Activated CD8-positive, alpha-beta memory T cell treated with anti-CD3 and anti-CD28 coated beads for 36 hours (primary cell): ENCODE measurements at regions not wholly inside any gene's neighbourhood (a gene's known extent, or its start where the extent isn't known, plus 50 kb on each side); places are given as distances from the start of the nearest gene placed in this dataset.
"Not testable (repeated sequence)": the region's sequence is repeated elsewhere in the genome, so short reads cannot be mapped to it uniquely, and the experiment has no call there.

Source experiments
- CTCF ChIA-PET: fragments of 350-600 bp; sonication (Branson Sonifier 250); formaldehyde crosslinking; loops from one replicate; lab custom pipeline; 2021; ENCODE audit warnings: antibody characterized with exemption; lab: Charles Lee
- POLR2A ChIA-PET: fragments of 350-600 bp; sonication (Branson Sonifier 250); formaldehyde crosslinking; loops from one replicate; lab custom pipeline; 2021; ENCODE audit warnings: antibody characterized with exemption; lab: Charles Lee

- ChIA-PET POLR2A (no interaction called here), CTCF (no interaction called here)
Observed at GRCh38 chr5:63152871-63153270, 574.3 kb downstream of the LRRC70 start.

- POLR2A ChIA-PET, result no interaction called here
- CTCF ChIA-PET, result no interaction called here
Observed at GRCh38 chr5:63145167-63145566, 566.5 kb downstream of the LRRC70 start.

GRCh38 chr5:63141591-63141990 lies 563.0 kb downstream of the LRRC70 start:
- ChIA-PET CTCF (no interaction called here), POLR2A (no interaction called here)

- CTCF ChIA-PET, result no interaction called here
- POLR2A ChIA-PET, result no interaction called here
Observed at GRCh38 chr5:63135291-63135690, 556.7 kb downstream of the LRRC70 start.

- ChIA-PET CTCF (no interaction called here), POLR2A (no interaction called here)
Observed at GRCh38 chr5:63131626-63132285, 553.1 kb downstream of the LRRC70 start.

- ChIA-PET CTCF (no interaction called here), POLR2A (no interaction called here)
Observed at GRCh38 chr5:63128761-63129160, 550.1 kb downstream of the LRRC70 start.

- POLR2A ChIA-PET, result no interaction called here
- CTCF ChIA-PET, result no interaction called here
Observed at GRCh38 chr5:63128018-63128417, 549.4 kb downstream of the LRRC70 start.

GRCh38 chr5:63127054-63127453 lies 548.4 kb downstream of the LRRC70 start:
- ChIA-PET CTCF (no interaction called here), POLR2A (no interaction called here)

GRCh38 chr5:63125862-63126261 lies 547.2 kb downstream of the LRRC70 start:
- CTCF ChIA-PET, result no interaction called here

GRCh38 chr5:63125392-63125791 lies 546.8 kb downstream of the LRRC70 start:
- CTCF ChIA-PET, result no interaction called here
- POLR2A ChIA-PET, result no interaction called here

More at GRCh38 chr5:63125862-63126261, 547.2 kb downstream of the LRRC70 start:
- POLR2A ChIA-PET, result no interaction called here

- CTCF ChIA-PET, result no interaction called here
- POLR2A ChIA-PET, result no interaction called here
Observed at GRCh38 chr5:63124266-63124665, 545.6 kb downstream of the LRRC70 start.

- ChIA-PET POLR2A (no interaction called here), CTCF (no interaction called here)
Observed at GRCh38 chr5:63121471-63121870, 542.9 kb downstream of the LRRC70 start.

GRCh38 chr5:63118221-63118620 lies 539.6 kb downstream of the LRRC70 start:
- ChIA-PET CTCF (no interaction called here), POLR2A (no interaction called here)

GRCh38 chr5:63111891-63112290 lies 533.3 kb downstream of the LRRC70 start:
- ChIA-PET POLR2A (no interaction called here), CTCF (no interaction called here)

- ChIA-PET CTCF (no interaction called here), POLR2A (no interaction called here)
Observed at GRCh38 chr5:63101870-63102269, 523.3 kb downstream of the LRRC70 start.

GRCh38 chr5:63097286-63097685 lies 518.7 kb downstream of the LRRC70 start:
- ChIA-PET POLR2A (no interaction called here), CTCF (no interaction called here)

GRCh38 chr5:63094730-63095129 lies 516.1 kb downstream of the LRRC70 start:
- CTCF ChIA-PET, result no interaction called here
- POLR2A ChIA-PET, result no interaction called here

GRCh38 chr5:63089147-63089546 lies 510.5 kb downstream of the LRRC70 start:
- ChIA-PET POLR2A (no interaction called here), CTCF (no interaction called here)

- CTCF ChIA-PET, result no interaction called here
Observed at GRCh38 chr5:63085561-63085960, 506.9 kb downstream of the LRRC70 start.

GRCh38 chr5:63083689-63084088 lies 505.1 kb downstream of the LRRC70 start:
- POLR2A ChIA-PET, CTCF ChIA-PET: not testable (repeated sequence)

More at GRCh38 chr5:63085561-63085960, 506.9 kb downstream of the LRRC70 start:
- POLR2A ChIA-PET, result no interaction called here

GRCh38 chr5:63081402-63081801 lies 502.8 kb downstream of the LRRC70 start:
- ChIA-PET CTCF (no interaction called here), POLR2A (no interaction called here)

GRCh38 chr5:63070001-63070400 lies 491.4 kb downstream of the LRRC70 start:
- ChIA-PET CTCF (no interaction called here), POLR2A (no interaction called here)
